ENCODE measurements at regions not wholly inside any gene's neighbourhood (a gene's known extent, or its start where the extent isn't known, plus 50 kb on each side); places are given as distances from the start of the nearest gene placed in this dataset.

DNA sequence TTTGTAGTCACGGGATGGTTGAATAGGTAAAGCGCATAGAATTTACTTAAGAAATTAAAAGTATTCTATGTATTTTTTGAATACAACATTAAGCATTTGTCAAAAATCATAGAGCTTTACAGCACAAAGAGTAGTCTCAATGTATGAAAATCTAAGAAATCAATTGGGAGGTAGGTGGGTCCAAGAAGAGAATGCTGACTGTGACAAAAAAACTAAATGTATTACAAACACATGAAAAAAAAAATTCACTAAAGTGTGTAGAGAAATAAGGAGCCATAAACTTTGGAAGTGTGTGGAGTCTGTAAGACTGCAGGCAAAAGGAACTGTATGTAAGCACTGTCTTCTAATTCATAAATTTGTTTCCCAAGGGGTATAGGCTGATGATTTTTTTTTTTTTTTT lies 558.3 kb downstream of the JRKL start:
- ChIA-PET POLR2A (no interaction called here), CTCF (no interaction called here)
- no peaks in the 10 kb centered on the region for H3K4me1 ChIP-seq
- no peak overlapping the region for H3K27ac ChIP-seq
- no peaks in the 10 kb centered on the region for H3K9me3 ChIP-seq
- H3K4me3 ChIP-seq, result no peak overlapping the region
- WGBS (ENCODE audit: missing lambda C conversion rate), result 60% methylated on average over 2 of the region's 2 CpGs
- TF ChIP-seq RAD21 (conservative IDR thresholded peaks at IDR 0.05 in 1 of 2, IDR thresholded peaks at IDR 0.05 in 1 of 2), result no peak
- TF ChIP-seq MAFK (IDR thresholded peaks at IDR 0.05; ENCODE audit: partially characterized antibody), result peak; percentile 61
- TF ChIP-seq, protein P1, sequence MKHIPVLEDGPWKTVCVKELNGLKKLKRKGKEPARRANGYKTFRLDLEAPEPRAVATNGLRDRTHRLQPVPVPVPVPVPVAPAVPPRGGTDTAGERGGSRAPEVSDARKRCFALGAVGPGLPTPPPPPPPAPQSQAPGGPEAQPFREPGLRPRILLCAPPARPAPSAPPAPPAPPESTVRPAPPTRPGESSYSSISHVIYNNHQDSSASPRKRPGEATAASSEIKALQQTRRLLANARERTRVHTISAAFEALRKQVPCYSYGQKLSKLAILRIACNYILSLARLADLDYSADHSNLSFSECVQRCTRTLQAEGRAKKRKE (CRISPR knock-in tag; IDR thresholded peaks at IDR 0.05; ENCODE audit: low read depth), result no peak
- FAIRE-seq, result no peak
- no peak for ATAC-seq
- no peak overlapping the region for H3K4me2 ChIP-seq
- DNase-seq (ENCODE audit: low read depth in 1 of 2, low spot score in 1 of 2), result no peak

DNA sequence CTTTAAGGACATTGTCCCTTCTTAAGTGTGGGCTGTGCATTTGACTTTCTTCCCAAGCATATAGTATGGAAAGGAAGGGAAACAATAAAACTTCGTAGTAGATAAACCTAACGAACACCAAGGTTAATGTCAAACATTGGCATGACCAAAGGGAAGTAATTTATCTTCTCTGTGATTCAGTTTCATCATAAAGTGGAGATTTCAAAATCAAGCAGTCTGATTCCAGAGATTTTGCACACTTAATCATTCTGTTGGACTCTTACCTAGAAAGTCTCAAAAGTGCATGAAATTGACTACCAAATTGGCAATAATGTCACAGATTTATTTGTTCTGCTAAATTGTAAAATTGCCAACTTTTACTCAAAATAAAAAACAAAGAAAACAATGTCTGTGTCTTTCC lies 559.7 kb downstream of the JRKL start:
- 0% methylated on average over 2 of the region's 2 CpGs for WGBS (ENCODE audit: missing lambda C conversion rate)
- TF ChIP-seq FOSB (CRISPR knock-in tag; IDR thresholded peaks at IDR 0.05) (no peak), NR3C1 (IDR thresholded peaks at IDR 0.05) (no peak), FOXS1 (CRISPR knock-in tag; IDR thresholded peaks at IDR 0.05) (no peak), CHD2 (IDR thresholded peaks at IDR 0.05; ENCODE audit: low read length, partially characterized antibody) (no peak), HOXB5 (CRISPR knock-in tag; IDR thresholded peaks at IDR 0.05) (no peak), FOSL2 (IDR thresholded peaks at IDR 0.05) (no peak), FOSL2 (CRISPR knock-in tag; IDR thresholded peaks at IDR 0.05) (no peak), HOXB13 (CRISPR knock-in tag; IDR thresholded peaks at IDR 0.05; ENCODE audit: low read depth) (no peak), TP53 (CRISPR knock-in tag; IDR thresholded peaks at IDR 0.05) (no peak), JUN (IDR thresholded peaks at IDR 0.05) (no peak), CHD4 (IDR thresholded peaks at IDR 0.05; ENCODE audit: borderline replicate concordance) (no peak), EHF (CRISPR knock-in tag; IDR thresholded peaks at IDR 0.05) (no peak), ZFP36 (IDR thresholded peaks at IDR 0.05; ENCODE audit: borderline replicate concordance, partially characterized antibody) (no peak), RAD21 (conservative IDR thresholded peaks at IDR 0.05 in 1 of 2, IDR thresholded peaks at IDR 0.05 in 1 of 2) (no peak), TFCP2L1 (CRISPR knock-in tag; IDR thresholded peaks at IDR 0.05) (no peak), RARB (CRISPR knock-in tag; IDR thresholded peaks at IDR 0.05) (no peak)
- TF ChIP-seq, protein P2, sequence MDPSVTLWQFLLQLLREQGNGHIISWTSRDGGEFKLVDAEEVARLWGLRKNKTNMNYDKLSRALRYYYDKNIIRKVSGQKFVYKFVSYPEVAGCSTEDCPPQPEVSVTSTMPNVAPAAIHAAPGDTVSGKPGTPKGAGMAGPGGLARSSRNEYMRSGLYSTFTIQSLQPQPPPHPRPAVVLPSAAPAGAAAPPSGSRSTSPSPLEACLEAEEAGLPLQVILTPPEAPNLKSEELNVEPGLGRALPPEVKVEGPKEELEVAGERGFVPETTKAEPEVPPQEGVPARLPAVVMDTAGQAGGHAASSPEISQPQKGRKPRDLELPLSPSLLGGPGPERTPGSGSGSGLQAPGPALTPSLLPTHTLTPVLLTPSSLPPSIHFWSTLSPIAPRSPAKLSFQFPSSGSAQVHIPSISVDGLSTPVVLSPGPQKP (IDR thresholded peaks at IDR 0.05; ENCODE audit: low read depth, low read length), result no peak
- TF ChIP-seq, protein P3, sequence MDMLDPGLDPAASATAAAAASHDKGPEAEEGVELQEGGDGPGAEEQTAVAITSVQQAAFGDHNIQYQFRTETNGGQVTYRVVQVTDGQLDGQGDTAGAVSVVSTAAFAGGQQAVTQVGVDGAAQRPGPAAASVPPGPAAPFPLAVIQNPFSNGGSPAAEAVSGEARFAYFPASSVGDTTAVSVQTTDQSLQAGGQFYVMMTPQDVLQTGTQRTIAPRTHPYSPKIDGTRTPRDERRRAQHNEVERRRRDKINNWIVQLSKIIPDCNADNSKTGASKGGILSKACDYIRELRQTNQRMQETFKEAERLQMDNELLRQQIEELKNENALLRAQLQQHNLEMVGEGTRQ (IDR thresholded peaks at IDR 0.05), result no peak
- TF ChIP-seq, protein P4, sequence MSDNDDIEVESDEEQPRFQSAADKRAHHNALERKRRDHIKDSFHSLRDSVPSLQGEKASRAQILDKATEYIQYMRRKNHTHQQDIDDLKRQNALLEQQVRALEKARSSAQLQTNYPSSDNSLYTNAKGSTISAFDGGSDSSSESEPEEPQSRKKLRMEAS (IDR thresholded peaks at IDR 0.05), result no peak
- TF ChIP-seq, protein P5, sequence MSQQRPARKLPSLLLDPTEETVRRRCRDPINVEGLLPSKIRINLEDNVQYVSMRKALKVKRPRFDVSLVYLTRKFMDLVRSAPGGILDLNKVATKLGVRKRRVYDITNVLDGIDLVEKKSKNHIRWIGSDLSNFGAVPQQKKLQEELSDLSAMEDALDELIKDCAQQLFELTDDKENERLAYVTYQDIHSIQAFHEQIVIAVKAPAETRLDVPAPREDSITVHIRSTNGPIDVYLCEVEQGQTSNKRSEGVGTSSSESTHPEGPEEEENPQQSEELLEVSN (IDR thresholded peaks at IDR 0.05; ENCODE audit: borderline replicate concordance, low read depth), result no peak
- TF ChIP-seq, protein P6, sequence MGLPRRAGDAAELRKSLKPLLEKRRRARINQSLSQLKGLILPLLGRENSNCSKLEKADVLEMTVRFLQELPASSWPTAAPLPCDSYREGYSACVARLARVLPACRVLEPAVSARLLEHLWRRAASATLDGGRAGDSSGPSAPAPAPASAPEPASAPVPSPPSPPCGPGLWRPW (IDR thresholded peaks at IDR 0.05), result no peak
- Histone ChIP-seq H3K9me3 (no peaks in the 10 kb centered on the region), H3K4me1 (no peaks in the 10 kb centered on the region), H3K4me2 (no peak overlapping the region), H3K4me3 (no peak overlapping the region), H3K27ac (no peak overlapping the region)
- POLR2A ChIA-PET, result no interaction called here
- CTCF ChIA-PET, result no interaction called here
- DNase-seq (ENCODE audit: low read depth in 1 of 2, low spot score in 1 of 2), result no peak
- ATAC-seq, result no peak
- FAIRE-seq, result no peak

Measured in A549 (cell line).